SU-DHL-6 (cell line): ENCODE measurements at regions not wholly inside any gene's neighbourhood (a gene's known extent, or its start where the extent isn't known, plus 50 kb on each side); places are given as distances from the start of the nearest gene placed in this dataset.

Experiments
- H2AFZ ChIP-seq: fragments of 200-600 bp; sonication (generic); 2 replicates; pipeline ENCODE4 v1.6.1; 2014; ENCODE audit warnings: low read depth, mild to moderate bottlenecking, moderate library complexity, mixed read lengths, antibody characterized with exemption, low read length; ENCODE audit not compliant: severe bottlenecking
- H3F3A ChIP-seq: fragments of 200-600 bp; shearing (Covaris generic); 2 replicates; pipeline ENCODE4 v1.6.0; 2016; ENCODE audit warnings: antibody characterized with exemption, mild to moderate bottlenecking; ENCODE audit not compliant: insufficient read depth
- H3K27ac ChIP-seq: fragments of 200-600 bp; sonication (generic); 2 replicates; pipeline ENCODE4 v1.5.1; 2016; ENCODE audit warnings: low read depth, mild to moderate bottlenecking, low read length, moderate library complexity, mixed read lengths
- H3K27me3 ChIP-seq: fragments of 200-600 bp; sonication (generic), shearing (Covaris generic); 2 replicates; pipeline ENCODE4 v1.6.0; 2014; ENCODE audit warnings: mild to moderate bottlenecking, low read length
- H3K36me3 ChIP-seq: fragments of 200-600 bp; sonication (generic); 2 replicates; pipeline ENCODE4 v1.6.1; 2014; ENCODE audit warnings: mild to moderate bottlenecking, low read length, mixed read lengths
- H3K4me2 ChIP-seq: fragments of 300-600, 200-600 bp; shearing (Covaris generic), sonication (generic); 2 replicates; pipeline ENCODE4 v1.6.0; 2014; ENCODE audit warnings: low read length, low read depth, mild to moderate bottlenecking; ENCODE audit not compliant: poor library complexity, severe bottlenecking
- H3K4me3 ChIP-seq: fragments of 200-600 bp; sonication (generic); 2 replicates; pipeline ENCODE4 v1.5.1; 2014; ENCODE audit warnings: antibody characterized with exemption, low read length, mild to moderate bottlenecking, mixed read lengths; ENCODE audit not compliant: insufficient read depth, poor library complexity, severe bottlenecking
- H3K79me2 ChIP-seq: fragments of 200-600 bp; sonication (generic); 2 replicates; pipeline ENCODE4 v1.6.1; 2014; ENCODE audit warnings: mild to moderate bottlenecking, low read length, moderate library complexity; ENCODE audit not compliant: insufficient read depth
- H3K9ac ChIP-seq: fragments of 200-600 bp; sonication (generic); 2 replicates; pipeline ENCODE4 v1.7.0; 2014; ENCODE audit warnings: mild to moderate bottlenecking, low read length
- H3K9me2 ChIP-seq: fragments of 200-600 bp; sonication (generic); replicated peaks from 2 replicates; pipeline ENCODE4 v1.6.1; 2014; ENCODE audit warnings: low read length; ENCODE audit not compliant: insufficient read depth
- H3K9me3 ChIP-seq: fragments of 200-600 bp; sonication (generic); 2 replicates; pipeline ENCODE4 v1.6.1; 2014; ENCODE audit warnings: low read length, mixed read lengths; ENCODE audit not compliant: insufficient read depth
- H4K20me1 ChIP-seq: fragments of 200-600 bp; sonication (generic); 2 replicates; pipeline ENCODE4 v1.6.1; 2014; ENCODE audit warnings: low read depth, mild to moderate bottlenecking, antibody characterized with exemption, low read length, moderate library complexity, mixed read lengths
- EZH2phosphoT487 ChIP-seq: fragments of 200-600 bp; sonication (generic), shearing (Covaris generic); conservative IDR thresholded peaks from 2 replicates; pipeline ENCODE4 v1.6.1; 2018; ENCODE audit warnings: mild to moderate bottlenecking, antibody characterized with exemption, low read length, moderate library complexity, mixed read lengths
- TF ChIP-seq, protein P1 (sequence below): fragments of 200-600 bp; sonication (generic); IDR thresholded peaks from one replicate; pipeline ENCODE4 v1.5.1; 2017; ENCODE audit warnings: antibody characterized with exemption, mild to moderate bottlenecking, low read length, moderate library complexity; ENCODE audit not compliant: insufficient read depth, poor library complexity, severe bottlenecking

GRCh38 chr9:565528-565927 is 276.0 kb upstream of the DMRT1 start:
- Histone ChIP-seq H3K9ac (peak overlapping the region; percentile 66), H3K36me3 (no peaks in the 10 kb centered on the region; the same call in 1 of the 2 replicates), H3K9me2 (no peaks in the 10 kb centered on the region), H3F3A (peaks cover 93% of the 10 kb centered on the region), H3K27ac (peak overlapping the region; percentile 98), H4K20me1 (no peaks in the 10 kb centered on the region), H3K4me3 (peak overlapping the region; percentile 2), H2AFZ (no peak overlapping the region), H3K4me2 (peak overlapping the region; percentile 99), H3K27me3 (no peaks in the 10 kb centered on the region), H3K79me2 (peaks cover 58% of the 10 kb centered on the region), H3K9me3 (no peaks in the 10 kb centered on the region)
- TF ChIP-seq, protein P1, sequence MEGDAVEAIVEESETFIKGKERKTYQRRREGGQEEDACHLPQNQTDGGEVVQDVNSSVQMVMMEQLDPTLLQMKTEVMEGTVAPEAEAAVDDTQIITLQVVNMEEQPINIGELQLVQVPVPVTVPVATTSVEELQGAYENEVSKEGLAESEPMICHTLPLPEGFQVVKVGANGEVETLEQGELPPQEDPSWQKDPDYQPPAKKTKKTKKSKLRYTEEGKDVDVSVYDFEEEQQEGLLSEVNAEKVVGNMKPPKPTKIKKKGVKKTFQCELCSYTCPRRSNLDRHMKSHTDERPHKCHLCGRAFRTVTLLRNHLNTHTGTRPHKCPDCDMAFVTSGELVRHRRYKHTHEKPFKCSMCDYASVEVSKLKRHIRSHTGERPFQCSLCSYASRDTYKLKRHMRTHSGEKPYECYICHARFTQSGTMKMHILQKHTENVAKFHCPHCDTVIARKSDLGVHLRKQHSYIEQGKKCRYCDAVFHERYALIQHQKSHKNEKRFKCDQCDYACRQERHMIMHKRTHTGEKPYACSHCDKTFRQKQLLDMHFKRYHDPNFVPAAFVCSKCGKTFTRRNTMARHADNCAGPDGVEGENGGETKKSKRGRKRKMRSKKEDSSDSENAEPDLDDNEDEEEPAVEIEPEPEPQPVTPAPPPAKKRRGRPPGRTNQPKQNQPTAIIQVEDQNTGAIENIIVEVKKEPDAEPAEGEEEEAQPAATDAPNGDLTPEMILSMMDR = no peak
- TF ChIP-seq EZH2phosphoT487 = no peak

DNA sequence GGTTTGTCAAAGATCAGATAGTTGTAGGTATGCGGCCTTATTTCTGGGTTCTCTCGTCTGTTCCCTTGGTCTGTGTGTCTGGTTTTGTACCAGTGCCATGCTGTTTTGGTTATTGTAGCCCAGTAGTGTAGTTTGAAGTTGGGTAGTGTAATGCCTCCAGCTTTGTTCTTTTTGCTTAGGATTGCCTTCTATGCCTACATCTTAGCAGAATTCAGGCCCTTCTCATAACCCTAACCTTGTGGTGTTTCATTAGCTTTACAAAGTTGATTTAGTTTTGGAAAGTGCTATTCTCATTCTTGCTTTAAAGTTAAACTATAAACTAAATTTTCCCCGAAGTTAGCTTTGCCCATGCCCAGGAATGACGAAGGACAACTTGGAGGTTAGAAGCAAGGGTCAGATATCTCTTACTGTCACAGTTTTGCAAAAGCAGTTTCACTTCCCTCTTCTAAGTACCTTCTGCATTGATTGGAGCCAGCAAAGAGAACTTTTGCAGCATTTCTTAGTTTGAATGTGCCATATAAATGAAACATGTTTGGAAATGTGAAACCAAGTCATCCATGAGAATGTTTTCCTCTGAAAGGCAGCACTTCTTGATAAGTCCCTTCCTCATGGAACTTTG is 274.3 kb upstream of the DMRT1 start:
- H3K27me3 ChIP-seq = no peaks in the 10 kb centered on the region
- H3K9ac ChIP-seq = peak overlapping the region; percentile 71
- H3K27ac ChIP-seq = peak overlapping the region; percentile 98
- no peaks in the 10 kb centered on the region for H3K9me3 ChIP-seq
- TF ChIP-seq EZH2phosphoT487 = no peak
- TF ChIP-seq, protein P1 = no peak
- H3K9me2 ChIP-seq = no peaks in the 10 kb centered on the region
- H3K4me3 ChIP-seq = peak overlapping the region; percentile 55
- H3K4me2 ChIP-seq = peak overlapping the region; percentile 99
- H3K79me2 ChIP-seq = peaks cover 60% of the 10 kb centered on the region
- no peaks in the 10 kb centered on the region; the same call in 1 of the 2 replicates for H3K36me3 ChIP-seq
- no peaks in the 10 kb centered on the region for H4K20me1 ChIP-seq
- H3F3A ChIP-seq = peaks cover 87% of the 10 kb centered on the region
- no peak overlapping the region for H2AFZ ChIP-seq

GRCh38 chr9:567747-568305 is 273.7 kb upstream of the DMRT1 start:
- peaks cover 60% of the 10 kb centered on the region for H3K79me2 ChIP-seq
- no peaks in the 10 kb centered on the region for H3K27me3 ChIP-seq
- peaks cover 86% of the 10 kb centered on the region for H3F3A ChIP-seq
- no peaks in the 10 kb centered on the region for H4K20me1 ChIP-seq
- peak overlapping the region; percentile 98 for H3K27ac ChIP-seq
- no peaks in the 10 kb centered on the region for H3K9me3 ChIP-seq
- H2AFZ ChIP-seq = no peak overlapping the region
- TF ChIP-seq, protein P1 = no peak
- no peak for TF ChIP-seq EZH2phosphoT487
- H3K4me3 ChIP-seq = peak overlapping the region; percentile 55
- no peaks in the 10 kb centered on the region for H3K9me2 ChIP-seq
- peaks cover 4% of the 10 kb centered on the region; the same call in 1 of the 2 replicates for H3K36me3 ChIP-seq
- peak overlapping the region; percentile 99 for H3K4me2 ChIP-seq
- H3K9ac ChIP-seq = peak overlapping the region; percentile 71
